ENCODE measurements at regions not wholly inside any gene's neighbourhood (a gene's known extent, or its start where the extent isn't known, plus 50 kb on each side); places are given as distances from the start of the nearest gene placed in this dataset.
"Not testable (repeated sequence)": the region's sequence is repeated elsewhere in the genome, so short reads cannot be mapped to it uniquely, and the experiment has no call there.

- TF ChIP-seq CTCF (conservative IDR thresholded peaks at IDR 0.05; ENCODE audit: control insufficient read depth, insufficient read depth, low read depth, low read length): peak; percentile 49
- H3K4me3 ChIP-seq (ENCODE audit: control insufficient read depth, low read depth, low read length): no peak overlapping the region
- DNase-seq (ENCODE audit: low read depth): peak; percentile 44
These were observed 176.7 kb upstream of the ADAMTSL1 start for GRCh38 chr9:18297056-18297841.

- H3K4me3 ChIP-seq (ENCODE audit: control insufficient read depth, low read depth, low read length): no peak overlapping the region
- DNase-seq (ENCODE audit: low read depth): no peak
- TF ChIP-seq CTCF (conservative IDR thresholded peaks at IDR 0.05; ENCODE audit: control insufficient read depth, insufficient read depth, low read depth, low read length): no peak
These were observed 174.5 kb upstream of the ADAMTSL1 start for GRCh38 chr9:18299449-18299848.

GRCh38 chr9:18305167-18305806 lies 168.7 kb upstream of the ADAMTSL1 start:
- DNase-seq (ENCODE audit: low read depth); H3K4me3 ChIP-seq (ENCODE audit: control insufficient read depth, low read depth, low read length): not testable (repeated sequence)

- no peak for DNase-seq (ENCODE audit: low read depth)
- H3K4me3 ChIP-seq (ENCODE audit: control insufficient read depth, low read depth, low read length): no peak overlapping the region
- no peak for TF ChIP-seq CTCF (conservative IDR thresholded peaks at IDR 0.05; ENCODE audit: control insufficient read depth, insufficient read depth, low read depth, low read length)
These were observed 159.6 kb upstream of the ADAMTSL1 start for GRCh38 chr9:18314316-18314715.

- peak; percentile 43 for DNase-seq (ENCODE audit: low read depth)
- no peak for TF ChIP-seq CTCF (conservative IDR thresholded peaks at IDR 0.05; ENCODE audit: control insufficient read depth, insufficient read depth, low read depth, low read length)
- no peak overlapping the region for H3K4me3 ChIP-seq (ENCODE audit: control insufficient read depth, low read depth, low read length)
These were observed 156.1 kb upstream of the ADAMTSL1 start for GRCh38 chr9:18317896-18318295.

- H3K4me3 ChIP-seq (ENCODE audit: control insufficient read depth, low read depth, low read length): no peak overlapping the region
- TF ChIP-seq CTCF (conservative IDR thresholded peaks at IDR 0.05; ENCODE audit: control insufficient read depth, insufficient read depth, low read depth, low read length): peak; percentile 25
- peak; percentile 28 for DNase-seq (ENCODE audit: low read depth)
These were observed 154.0 kb upstream of the ADAMTSL1 start for GRCh38 chr9:18319918-18320445.
